ENCODE measurements at regions not wholly inside any gene's neighbourhood (a gene's known extent, or its start where the extent isn't known, plus 50 kb on each side); places are given as distances from the start of the nearest gene placed in this dataset.
A peak's percentile ranks its signal among the peaks of the same experiment; 100 is the strongest.

GRCh38 chr6:94049001-94049400 is 629.6 kb upstream of the EPHA7 start:
- DNase-seq: no peak

- DNase-seq: no peak
Measured at GRCh38 chr6:94045099-94045829, 625.9 kb upstream of the EPHA7 start.

- no peak for DNase-seq
Measured at GRCh38 chr6:94041945-94042709, 622.8 kb upstream of the EPHA7 start.

GRCh38 chr6:94036024-94036423 is 616.7 kb upstream of the EPHA7 start:
- no peak for DNase-seq

- no peak for DNase-seq
Measured at GRCh38 chr6:94027374-94027773, 608.0 kb upstream of the EPHA7 start.

- DNase-seq: no peak
Measured at GRCh38 chr6:94026575-94026974, 607.2 kb upstream of the EPHA7 start.

GRCh38 chr6:94005835-94006234 is 586.5 kb upstream of the EPHA7 start:
- no peak for DNase-seq

GRCh38 chr6:93992976-93993375 is 573.6 kb upstream of the EPHA7 start:
- no peak for DNase-seq

- no peak for DNase-seq
Measured at GRCh38 chr6:93989630-93990029, 570.3 kb upstream of the EPHA7 start.

GRCh38 chr6:93985953-93986352 is 566.6 kb upstream of the EPHA7 start:
- DNase-seq: no peak

- DNase-seq: no peak
Measured at GRCh38 chr6:93975159-93975558, 555.8 kb upstream of the EPHA7 start.

GRCh38 chr6:93974332-93974731 is 555.0 kb upstream of the EPHA7 start:
- peak; percentile 61 for DNase-seq

GRCh38 chr6:93972791-93973190 is 553.4 kb upstream of the EPHA7 start:
- DNase-seq: no peak

- DNase-seq: no peak
Measured at GRCh38 chr6:93970684-93971083, 551.3 kb upstream of the EPHA7 start.

GRCh38 chr6:93968126-93968525 is 548.8 kb upstream of the EPHA7 start:
- no peak for DNase-seq

- no peak for DNase-seq
Measured at GRCh38 chr6:93964926-93965325, 545.6 kb upstream of the EPHA7 start.

GRCh38 chr6:93964321-93964720 is 545.0 kb upstream of the EPHA7 start:
- DNase-seq: no peak

- DNase-seq: no peak
Measured at GRCh38 chr6:93962566-93962965, 543.2 kb upstream of the EPHA7 start.

GRCh38 chr6:93954584-93954983 is 535.2 kb upstream of the EPHA7 start:
- DNase-seq: no peak

GRCh38 chr6:93943661-93944060 is 524.3 kb upstream of the EPHA7 start:
- DNase-seq: no peak

- DNase-seq: peak; percentile 41
Measured at GRCh38 chr6:93940381-93940780, 521.0 kb upstream of the EPHA7 start.

- DNase-seq: no peak
Measured at GRCh38 chr6:93932175-93932574, 512.8 kb upstream of the EPHA7 start.

GRCh38 chr6:93927731-93928130 is 508.4 kb upstream of the EPHA7 start:
- DNase-seq: no peak

- no peak for DNase-seq
Measured at GRCh38 chr6:93919365-93919764, 500.0 kb upstream of the EPHA7 start.

- no peak for DNase-seq
Measured at GRCh38 chr6:93918258-93918657, 498.9 kb upstream of the EPHA7 start.

All from NCI-H526 treated with DMSO at 0.1 percent for 48 hours (cell line).